Activated CD8-positive, alpha-beta memory T cell treated with anti-CD3 and anti-CD28 coated beads, Interleukin-2, amount 50 U/mL, for 48 hours (primary cell): ENCODE measurements at regions not wholly inside any gene's neighbourhood (a gene's known extent, or its start where the extent isn't known, plus 50 kb on each side); places are given as distances from the start of the nearest gene placed in this dataset.
"Not testable (repeated sequence)": the region's sequence is repeated elsewhere in the genome, so short reads cannot be mapped to it uniquely, and the experiment has no call there.

Experiments
- DNase-seq: peaks from one replicate; pipeline ENCODE4 v3.0.0-alpha.2; 2020

GRCh38 chr9:96156171-96156974 lies 145.6 kb downstream of the HSD17B3 start:
- DNase-seq: peak; percentile 51

GRCh38 chr9:96154081-96154480 lies 147.9 kb downstream of the HSD17B3 start:
- DNase-seq: no peak

DNA sequence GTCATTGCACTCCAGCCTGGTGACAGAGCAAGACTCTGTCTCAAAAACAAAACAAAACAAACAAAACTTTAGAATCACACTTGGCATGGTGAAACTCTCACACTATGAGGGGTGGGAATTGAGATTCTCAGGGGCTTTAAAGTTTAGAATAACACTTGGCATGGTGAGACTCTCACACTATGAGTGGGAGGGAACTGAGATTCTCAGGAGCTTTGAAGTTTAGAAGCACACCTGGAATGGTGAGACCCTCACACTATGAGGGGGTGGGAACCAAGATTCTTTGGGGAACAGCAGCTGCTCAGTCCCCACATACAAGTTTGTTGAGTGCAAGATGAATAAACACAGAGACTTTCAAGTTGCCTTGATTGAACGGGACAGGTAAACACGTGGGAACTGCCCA lies 149.4 kb downstream of the HSD17B3 start:
- DNase-seq: no peak

- peak; percentile 72 for DNase-seq
These were observed 151.4 kb downstream of the HSD17B3 start for GRCh38 chr9:96150324-96151227.

- no peak for DNase-seq
These were observed 152.3 kb downstream of the HSD17B3 start for GRCh38 chr9:96149533-96150280.

- no peak for DNase-seq
These were observed 153.1 kb downstream of the HSD17B3 start for GRCh38 chr9:96148634-96149532.

- DNase-seq: not testable (repeated sequence)
These were observed 154.9 kb downstream of the HSD17B3 start for GRCh38 chr9:96147029-96147428.

DNA sequence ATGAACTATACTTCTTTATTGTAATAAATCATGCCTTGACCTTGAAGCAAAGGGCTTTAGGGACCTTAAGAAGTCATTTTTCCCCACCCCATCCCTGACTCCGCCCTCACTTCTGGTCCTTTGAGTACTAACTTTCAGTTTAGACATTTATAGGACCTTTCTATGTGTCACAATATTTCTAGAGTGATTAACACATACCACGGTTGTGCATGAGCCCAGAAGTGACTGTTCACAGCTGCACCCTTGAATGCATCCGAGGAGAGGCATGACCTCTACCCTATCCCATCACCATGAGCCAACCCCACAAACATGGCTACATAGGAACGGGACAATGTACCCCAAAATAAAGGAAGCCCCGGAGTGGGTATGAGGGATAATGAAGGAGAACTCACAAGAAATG lies 160.3 kb downstream of the HSD17B3 start:
- DNase-seq: no peak

DNA sequence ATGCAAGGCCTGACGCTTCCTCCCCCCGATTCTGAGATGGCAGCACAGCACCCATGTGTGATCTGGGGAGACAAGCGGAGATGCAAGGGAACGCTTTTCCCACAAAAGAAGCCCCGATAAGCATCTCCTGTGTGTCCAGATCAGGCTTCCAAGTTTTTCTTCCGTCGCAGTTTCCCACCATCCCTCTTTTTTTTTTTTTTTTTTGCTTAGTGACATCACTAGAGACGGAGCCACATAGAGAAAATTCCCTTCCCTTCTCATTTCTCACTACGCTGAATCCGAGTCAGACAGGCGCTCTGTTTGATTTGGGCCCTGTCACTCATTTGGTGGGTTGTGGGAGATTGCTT lies 160.9 kb downstream of the HSD17B3 start:
- no peak for DNase-seq

GRCh38 chr9:96140296-96141127 lies 161.5 kb downstream of the HSD17B3 start:
- DNase-seq: no peak

DNA sequence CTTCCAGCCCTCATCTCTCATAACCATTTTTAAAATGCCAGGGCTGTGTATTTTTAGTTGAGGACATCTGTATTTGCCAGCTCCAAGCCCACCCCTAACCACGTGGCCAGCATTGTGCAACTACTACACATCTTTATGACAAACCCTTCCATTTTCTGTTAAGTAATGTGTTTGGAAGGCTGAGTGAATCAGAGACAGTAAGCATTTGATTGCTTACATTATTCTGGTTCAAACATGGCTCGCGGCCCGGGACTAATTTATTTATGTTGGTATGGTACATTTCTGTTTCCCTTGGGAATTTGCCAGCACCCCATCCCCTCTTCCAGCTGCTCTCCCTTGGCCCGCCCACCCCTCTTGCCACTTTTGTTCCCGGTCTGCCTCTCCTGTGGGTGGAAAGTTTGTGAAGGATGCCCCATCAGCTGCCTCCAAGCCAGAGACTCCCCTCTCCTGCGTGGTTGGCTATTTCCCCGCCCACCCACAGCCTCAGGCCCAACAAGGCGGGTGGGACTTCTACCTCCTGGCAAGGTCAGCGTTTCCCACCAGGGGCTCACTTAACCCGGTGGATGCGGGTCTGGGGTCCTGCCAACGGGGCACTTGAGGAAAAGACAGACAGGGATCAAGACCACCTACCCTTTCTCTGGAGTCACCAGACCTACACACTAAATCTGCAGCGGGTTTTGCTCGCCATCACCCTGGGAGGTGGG lies 162.2 kb downstream of the HSD17B3 start:
- DNase-seq: no peak

- DNase-seq: no peak
These were observed 163.4 kb downstream of the HSD17B3 start for GRCh38 chr9:96138616-96139015.

DNA sequence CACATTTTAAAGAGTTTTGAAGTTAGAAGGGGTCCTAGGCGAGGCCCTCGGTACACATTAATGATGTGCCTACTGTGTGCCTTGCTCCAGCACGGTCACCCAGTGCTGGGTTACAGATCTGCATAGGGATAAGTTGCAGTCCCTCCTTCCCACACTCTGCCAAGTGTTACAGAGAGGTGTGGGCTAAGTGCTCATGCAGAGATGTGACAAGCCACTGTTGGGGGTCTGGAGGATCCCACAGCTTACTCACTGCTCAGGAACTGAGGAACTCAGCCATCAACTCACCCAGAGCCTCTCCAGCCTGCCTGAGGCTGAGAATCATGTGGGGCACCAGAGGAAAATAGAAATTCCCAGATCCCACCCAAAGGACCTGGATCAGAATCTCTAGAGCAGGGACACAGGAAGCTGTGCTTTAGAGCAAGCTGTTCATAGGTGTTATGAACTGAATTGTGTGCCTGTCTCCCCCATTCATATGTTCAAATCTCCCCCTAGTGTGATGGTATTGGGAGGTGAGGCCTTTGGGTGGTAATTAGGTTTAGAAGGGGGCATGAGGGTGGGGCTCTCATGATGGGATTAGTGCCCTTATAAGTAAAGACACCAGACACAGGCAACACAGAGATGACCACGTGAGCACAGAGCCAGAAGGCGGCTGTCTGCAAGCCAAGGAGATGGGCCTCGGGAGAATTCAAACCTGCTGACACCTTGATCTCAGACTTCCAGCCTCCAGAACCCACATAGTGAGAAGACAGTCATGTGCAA lies 164.1 kb downstream of the HSD17B3 start:
- no peak for DNase-seq

DNA sequence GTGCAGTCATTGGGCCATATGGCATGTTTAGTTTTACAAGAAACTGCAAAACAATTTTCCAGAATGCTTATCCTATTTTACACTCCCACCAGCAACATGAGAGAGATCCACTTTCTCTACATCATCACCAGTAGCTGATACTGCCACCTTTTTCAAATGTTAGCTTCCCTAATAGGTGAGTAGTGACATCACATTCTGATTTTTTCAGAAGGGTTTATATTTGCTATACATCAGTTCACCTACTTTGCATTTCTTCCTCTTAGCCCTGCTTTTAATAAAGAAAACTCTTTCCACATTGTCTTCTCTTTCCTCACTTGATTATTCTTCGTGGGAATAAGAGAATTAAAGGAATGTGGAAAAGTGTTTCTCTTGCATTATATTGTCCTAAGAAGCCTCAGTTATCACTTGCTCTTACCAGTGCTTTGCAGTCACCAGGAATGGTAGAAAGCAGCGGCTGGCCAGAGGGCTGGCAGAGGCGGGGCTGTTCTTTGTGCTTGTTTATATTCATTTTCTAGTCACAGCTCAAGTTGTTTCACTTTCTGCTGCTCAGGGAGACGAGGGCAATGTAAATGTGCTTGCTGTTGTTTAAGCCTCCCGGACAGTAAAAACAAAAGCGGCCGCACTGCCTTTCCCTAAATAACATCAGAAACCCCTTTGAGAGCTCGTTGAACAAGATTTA lies 164.8 kb downstream of the HSD17B3 start:
- DNase-seq: no peak

DNA sequence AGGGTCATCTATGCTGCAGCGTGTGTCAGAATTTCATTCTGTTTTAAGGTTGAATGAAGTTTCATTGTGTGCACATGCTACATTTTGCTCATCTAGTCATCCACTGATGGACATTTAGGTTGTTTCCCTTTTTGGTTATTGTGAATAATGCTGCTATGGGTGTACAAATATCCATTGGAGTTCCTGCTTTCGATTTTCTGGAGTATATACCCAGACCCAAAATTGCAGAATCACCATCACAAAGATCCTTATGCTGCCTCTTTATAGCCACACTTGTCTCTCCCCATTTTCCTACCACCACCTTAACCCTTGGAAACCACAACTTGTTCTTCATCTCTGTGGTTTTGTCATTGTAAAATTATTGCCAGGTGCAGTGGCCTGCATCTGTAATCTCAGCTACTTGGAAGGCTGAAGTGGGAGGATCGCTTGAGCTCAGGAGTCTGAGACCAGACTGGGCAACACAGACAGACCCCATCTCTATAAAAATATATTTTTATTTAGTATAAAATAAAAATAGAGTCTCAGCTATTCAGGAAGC lies 166.2 kb downstream of the HSD17B3 start:
- no peak for DNase-seq

- no peak for DNase-seq
These were observed 166.8 kb downstream of the HSD17B3 start for GRCh38 chr9:96135076-96135752.

GRCh38 chr9:96133321-96134021 lies 168.5 kb downstream of the HSD17B3 start:
- DNase-seq: no peak

- DNase-seq: no peak
These were observed 170.2 kb downstream of the HSD17B3 start for GRCh38 chr9:96131825-96132224.
